Cardiac septum (tissue), 1 donor: ENCODE measurements at regions not wholly inside any gene's neighbourhood (a gene's known extent, or its start where the extent isn't known, plus 50 kb on each side); places are given as distances from the start of the nearest gene placed in this dataset.

Experiments
- DNase-seq: peaks from one replicate; pipeline ENCODE4 v3.0.0-alpha.2; 2020; ENCODE audit warnings: low spot score
- intact Hi-C: fragments of 100-400 bp; cut with DNase I; formaldehyde crosslinking; loops from one replicate; pipeline ENCODE4 v1.14.0; 2022
- donor health status: DM: no; HTN: no; CAD: no.

GRCh38 chr13:111943229-111943795 lies 123.6 kb upstream of the SOX1 start:
- intact Hi-C loops, result no loop called here
- peak; percentile 59 for DNase-seq

- peak; percentile 41 for DNase-seq
- intact Hi-C loops, result no loop called here
These were observed 122.8 kb upstream of the SOX1 start for GRCh38 chr13:111944171-111944583.

GRCh38 chr13:111945086-111945485 lies 121.9 kb upstream of the SOX1 start:
- intact Hi-C loops, result no loop called here
- DNase-seq, result peak; percentile 50

GRCh38 chr13:111946214-111946613 lies 120.7 kb upstream of the SOX1 start:
- peak; percentile 43 for DNase-seq
- intact Hi-C loops, result no loop called here

- DNase-seq, result peak; percentile 56
- intact Hi-C loops, result no loop called here
These were observed 119.7 kb upstream of the SOX1 start for GRCh38 chr13:111947026-111947810.

GRCh38 chr13:111947876-111948275 lies 119.1 kb upstream of the SOX1 start:
- peak; percentile 65 for DNase-seq
- intact Hi-C loops, result no loop called here

- DNase-seq, result peak; percentile 68
- intact Hi-C loops, result no loop called here
These were observed 118.7 kb upstream of the SOX1 start for GRCh38 chr13:111948281-111948680.

GRCh38 chr13:111948811-111949210 lies 118.1 kb upstream of the SOX1 start:
- peak; percentile 17 for DNase-seq
- intact Hi-C loops, result no loop called here

- intact Hi-C loops, result no loop called here
These were observed 117.6 kb upstream of the SOX1 start for GRCh38 chr13:111949311-111949710.

GRCh38 chr13:111950697-111951096 lies 116.3 kb upstream of the SOX1 start:
- intact Hi-C loops, result no loop called here
- DNase-seq, result peak; percentile 22

More at GRCh38 chr13:111949311-111949710, 117.6 kb upstream of the SOX1 start:
- peak; percentile 35 for DNase-seq

- intact Hi-C loops, result no loop called here
- peak; percentile 53 for DNase-seq
These were observed 114.9 kb upstream of the SOX1 start for GRCh38 chr13:111952032-111952431.

- intact Hi-C loops, result no loop called here
These were observed 114.1 kb upstream of the SOX1 start for GRCh38 chr13:111952814-111953213.

GRCh38 chr13:111953546-111954178 lies 113.3 kb upstream of the SOX1 start:
- DNase-seq, result peak; percentile 51
- intact Hi-C loops, result no loop called here

More at GRCh38 chr13:111952814-111953213, 114.1 kb upstream of the SOX1 start:
- DNase-seq, result peak; percentile 35

GRCh38 chr13:111954661-111955411 lies 112.1 kb upstream of the SOX1 start:
- intact Hi-C loops, result no loop called here
- DNase-seq, result peak; percentile 70

- intact Hi-C loops, result no loop called here
- DNase-seq, result peak; percentile 41
These were observed 111.4 kb upstream of the SOX1 start for GRCh38 chr13:111955412-111956065.

GRCh38 chr13:111956261-111957151 lies 110.4 kb upstream of the SOX1 start:
- intact Hi-C loops, result no loop called here
- peak; percentile 53 for DNase-seq

- intact Hi-C loops, result no loop called here
- DNase-seq, result no peak
These were observed 109.0 kb upstream of the SOX1 start for GRCh38 chr13:111957913-111958450.
